ENCODE measurements at regions not wholly inside any gene's neighbourhood (a gene's known extent, or its start where the extent isn't known, plus 50 kb on each side); places are given as distances from the start of the nearest gene placed in this dataset.
A peak's percentile ranks its signal among the peaks of the same experiment; 100 is the strongest.
"Not testable (repeated sequence)": the region's sequence is repeated elsewhere in the genome, so short reads cannot be mapped to it uniquely, and the experiment has no call there.

GRCh38 chr7:136533732-136534131 is 334.7 kb upstream of the CHRM2 start:
- DNase-seq (ENCODE audit: low read depth) = no peak

DNA sequence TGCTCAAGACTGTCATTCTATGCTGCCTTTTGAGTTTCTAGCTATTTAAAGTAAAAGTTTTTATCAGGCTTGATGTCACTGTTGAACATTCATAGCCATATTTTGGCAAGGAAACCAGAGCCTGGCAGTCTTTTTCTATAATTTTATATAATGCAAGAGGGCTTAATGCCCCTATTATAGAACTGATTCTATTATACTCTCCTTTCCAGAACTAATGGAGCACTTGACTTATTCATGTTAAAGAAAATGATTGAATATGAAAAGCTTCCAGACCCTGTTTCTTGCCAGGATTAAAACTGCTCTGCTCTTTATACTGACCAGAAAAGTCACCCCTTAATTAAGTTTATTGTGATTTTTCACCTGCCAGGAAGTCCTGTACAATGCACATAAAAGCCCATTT is 337.6 kb upstream of the CHRM2 start:
- no peak for DNase-seq (ENCODE audit: low read depth)

GRCh38 chr7:136528329-136528728 is 340.1 kb upstream of the CHRM2 start:
- DNase-seq (ENCODE audit: low read depth) = peak; percentile 45

DNA sequence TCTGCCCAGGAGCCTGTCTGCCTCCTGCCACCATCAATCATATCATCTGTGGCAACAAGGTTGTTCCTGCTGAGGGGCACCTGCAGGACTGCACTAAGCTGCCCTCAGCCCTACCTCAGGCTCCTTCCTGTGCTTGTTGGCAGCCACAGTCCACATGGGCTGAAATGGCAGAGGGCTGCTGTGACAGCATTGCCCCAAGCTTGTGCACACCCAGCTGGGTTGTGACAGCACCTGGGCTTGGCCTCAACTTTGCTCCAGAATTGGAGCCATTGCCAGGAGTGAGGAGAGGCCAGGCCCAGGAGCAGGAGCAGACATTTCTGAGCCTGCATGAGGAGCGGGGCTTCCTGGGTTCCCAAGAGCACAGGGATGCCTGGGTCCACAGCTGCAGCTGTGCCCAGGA is 340.9 kb upstream of the CHRM2 start:
- DNase-seq (ENCODE audit: low read depth) = no peak

DNA sequence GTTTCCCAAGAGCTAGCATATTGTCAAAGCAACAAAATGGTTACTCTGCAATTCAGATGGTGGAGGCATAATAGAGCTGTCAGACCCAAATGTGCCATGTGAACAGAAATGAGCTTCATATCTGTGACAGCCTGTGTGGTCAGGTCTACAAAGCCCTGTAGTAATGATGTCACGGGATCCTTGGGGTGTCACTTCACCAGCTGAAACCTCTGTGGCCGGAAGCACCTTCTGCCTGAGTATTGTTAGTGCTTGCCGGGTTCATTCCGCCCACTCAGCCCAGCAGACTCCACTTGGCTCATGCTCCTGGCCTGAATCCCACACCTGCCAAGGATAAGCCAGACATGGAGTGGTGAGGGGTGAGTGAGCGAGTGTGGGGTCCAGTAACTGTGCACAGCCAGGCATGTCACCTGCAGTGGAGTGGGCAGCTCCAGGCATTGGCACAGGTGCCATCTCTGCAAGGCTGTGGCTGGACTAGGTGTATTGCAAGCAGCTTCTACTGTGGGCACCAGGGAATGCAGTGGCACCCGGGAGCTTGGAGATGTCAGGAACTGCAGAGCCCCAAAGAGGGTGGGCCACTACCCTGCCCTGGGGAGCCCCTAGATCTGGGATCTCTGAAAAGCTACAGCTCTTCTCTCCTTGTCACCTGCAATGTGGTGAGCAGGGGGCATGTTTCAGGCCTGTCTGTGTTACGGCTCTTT is 341.9 kb upstream of the CHRM2 start:
- no peak for DNase-seq (ENCODE audit: low read depth)

DNA sequence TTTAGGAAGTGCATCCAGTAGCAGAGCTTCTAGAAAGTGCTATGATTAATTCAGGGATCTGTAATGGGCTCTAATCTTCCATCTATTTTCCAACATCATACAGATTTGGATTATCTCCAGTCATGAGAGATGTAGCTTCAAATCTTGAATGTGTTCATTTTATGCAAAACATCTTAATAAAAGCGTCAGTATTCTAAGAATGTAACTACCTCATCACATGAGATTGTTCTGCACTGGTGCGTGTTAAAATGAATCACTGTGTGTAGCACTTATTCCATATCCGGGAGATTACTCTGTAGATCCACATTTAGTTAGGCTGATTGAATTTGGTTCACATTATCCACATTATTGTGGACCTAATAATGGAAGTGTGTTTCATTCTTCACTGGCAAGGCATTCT is 344.9 kb upstream of the CHRM2 start:
- peak; percentile 19 for DNase-seq (ENCODE audit: low read depth)

DNA sequence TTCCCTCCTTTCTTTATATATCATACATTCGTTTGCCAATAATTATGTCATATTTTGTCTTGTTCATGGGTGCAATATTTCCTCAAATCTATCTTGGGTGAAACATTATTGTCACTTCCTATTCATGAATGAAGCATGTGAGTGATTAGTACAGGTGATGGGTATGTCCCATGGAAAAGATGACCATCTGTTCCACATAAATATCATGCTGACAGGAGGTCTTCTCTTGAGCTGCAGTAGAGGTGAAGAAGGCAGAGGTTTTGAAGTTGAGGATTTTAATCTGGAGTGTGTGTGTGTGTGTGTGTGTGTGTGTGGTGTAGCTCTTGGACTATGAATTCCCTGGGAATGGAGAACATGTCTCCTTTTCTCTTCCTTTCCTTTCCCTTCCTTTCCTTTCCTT is 350.5 kb upstream of the CHRM2 start:
- no peak for DNase-seq (ENCODE audit: low read depth)

DNA sequence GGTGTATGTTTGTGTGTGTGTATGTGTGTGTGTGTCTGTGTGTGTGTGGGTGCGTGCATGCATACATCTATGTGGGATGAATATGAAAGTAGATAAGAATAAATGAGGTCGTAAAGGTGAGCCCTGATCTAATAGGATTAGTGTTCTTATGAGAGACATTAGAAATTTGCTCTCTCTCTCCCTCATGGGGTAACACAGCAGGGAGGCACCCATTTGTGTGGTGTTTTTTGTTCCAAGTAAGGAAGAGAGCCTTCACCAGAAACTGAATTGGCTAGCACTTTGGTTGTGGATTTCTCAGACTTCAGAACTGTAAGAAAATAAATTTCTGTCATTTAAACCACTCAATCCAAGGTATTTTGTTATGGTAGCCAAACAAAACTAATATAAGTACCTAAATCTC is 353.7 kb upstream of the CHRM2 start:
- DNase-seq (ENCODE audit: low read depth) = no peak

DNA sequence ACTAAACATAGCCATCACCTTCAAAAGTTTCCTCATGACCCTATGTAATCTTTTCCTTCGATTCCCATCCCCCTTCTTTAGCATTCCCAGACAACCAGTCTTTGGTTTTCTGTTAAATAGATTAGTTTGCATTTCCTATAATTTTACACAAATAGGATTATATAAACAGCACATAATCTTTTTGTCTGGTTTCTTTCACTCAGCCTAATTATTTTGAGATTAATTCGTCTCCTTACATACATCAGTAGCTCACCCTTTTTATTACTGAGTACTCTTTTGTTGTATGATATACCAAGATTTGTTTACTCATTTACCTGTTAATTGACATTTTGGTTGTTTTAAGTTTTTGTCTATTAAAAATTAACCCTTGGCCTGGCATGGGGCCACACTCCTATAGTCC is 354.7 kb upstream of the CHRM2 start:
- no peak for DNase-seq (ENCODE audit: low read depth)

GRCh38 chr7:136509466-136509865 is 359.0 kb upstream of the CHRM2 start:
- no peak for DNase-seq (ENCODE audit: low read depth)

DNA sequence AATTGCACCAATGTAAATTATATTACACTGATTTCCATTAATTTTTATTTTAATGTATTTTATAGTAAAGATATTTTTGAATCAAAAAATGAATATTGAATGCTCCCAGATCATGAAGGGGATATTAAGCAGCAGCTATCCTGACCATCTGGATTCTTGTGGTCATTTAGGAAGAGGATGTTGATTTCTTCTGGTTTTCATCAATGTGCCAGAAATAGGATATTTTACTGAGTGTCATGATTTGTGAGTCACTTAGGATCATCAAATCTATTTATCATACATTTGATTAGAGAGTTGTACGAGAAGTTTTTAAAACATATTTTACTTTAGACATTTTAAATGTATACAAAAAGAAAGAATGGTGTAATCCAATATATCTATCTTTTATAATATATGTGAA is 366.3 kb upstream of the CHRM2 start:
- DNase-seq (ENCODE audit: low read depth) = no peak

DNA sequence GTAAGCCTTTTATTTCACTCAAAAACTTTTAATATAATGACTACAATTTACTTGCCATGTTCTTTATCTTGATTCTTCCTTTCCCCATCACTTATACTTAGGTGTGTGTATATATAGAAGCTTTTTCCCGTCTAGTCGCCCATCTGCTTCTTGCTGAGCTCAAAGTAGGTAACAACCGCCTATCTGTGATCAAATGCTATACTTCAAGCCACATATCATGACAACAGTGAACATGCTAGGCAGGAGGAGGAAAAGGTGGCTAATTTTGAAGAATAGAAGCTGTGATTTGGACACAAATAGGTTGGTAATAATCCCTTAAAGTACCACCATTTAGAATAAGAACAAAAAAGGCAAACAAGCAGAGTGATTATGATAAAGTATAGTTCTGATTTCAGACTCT is 367.3 kb upstream of the CHRM2 start:
- no peak for DNase-seq (ENCODE audit: low read depth)

DNA sequence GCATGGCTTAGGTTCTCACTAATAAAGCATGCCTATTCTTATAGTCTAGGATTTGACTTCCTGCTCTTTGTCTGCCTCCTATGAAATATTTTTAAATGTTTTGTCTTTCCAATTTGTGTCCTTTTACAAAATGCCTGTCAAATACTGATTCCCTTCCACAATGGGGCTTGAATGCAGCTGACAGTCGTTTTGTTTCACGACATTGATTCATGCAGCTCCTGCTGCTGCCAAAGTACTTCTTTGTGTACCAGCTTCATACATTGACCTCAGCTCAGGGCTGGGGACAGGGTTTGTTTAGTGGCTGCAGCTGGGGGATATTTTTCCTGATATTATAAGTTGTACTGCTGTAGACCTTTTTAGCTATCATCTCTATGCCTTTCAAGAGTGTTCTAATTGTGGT is 371.9 kb upstream of the CHRM2 start:
- no peak for DNase-seq (ENCODE audit: low read depth)

DNA sequence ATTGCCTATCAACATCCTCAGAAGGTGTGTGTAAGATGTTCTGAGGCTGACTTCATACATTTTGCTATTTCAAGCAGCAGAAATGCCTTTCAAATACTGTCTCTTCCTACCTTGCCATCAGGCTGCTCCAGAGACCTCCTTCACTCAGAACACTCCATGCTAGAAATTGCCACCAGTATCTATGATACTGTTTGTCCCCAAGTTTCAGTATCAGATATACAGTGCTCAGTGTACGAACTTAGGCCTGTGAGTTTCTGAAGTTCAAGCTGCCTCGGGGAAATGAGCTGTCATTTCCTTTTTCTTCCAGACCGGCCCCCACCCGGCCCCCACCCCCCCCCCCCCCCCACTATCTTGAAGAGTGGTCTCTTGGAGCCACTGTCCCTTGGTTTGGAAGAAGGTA is 373.4 kb upstream of the CHRM2 start:
- DNase-seq (ENCODE audit: low read depth) = no peak

- DNase-seq (ENCODE audit: low read depth) = no peak
These were observed 376.1 kb upstream of the CHRM2 start for GRCh38 chr7:136492366-136492765.

DNA sequence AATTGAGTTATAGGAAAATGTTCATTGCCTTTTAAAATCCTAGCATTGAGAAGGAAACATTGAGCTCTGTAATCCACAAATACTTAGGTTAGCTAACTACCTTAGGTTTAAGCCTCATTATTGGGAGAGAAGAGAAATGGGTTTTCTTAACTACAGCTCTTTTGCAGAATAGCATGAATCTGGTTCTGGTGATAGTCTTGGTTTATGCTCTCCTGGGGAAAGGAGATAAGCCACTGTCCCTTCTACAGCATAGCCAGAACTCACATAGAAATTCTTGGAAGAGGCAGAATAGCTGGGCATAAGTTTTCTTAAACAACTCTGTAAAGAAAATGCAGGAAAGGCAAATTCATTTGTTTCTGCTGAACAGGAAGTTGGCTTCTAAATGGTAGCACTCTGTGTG is 378.6 kb upstream of the CHRM2 start:
- no peak for DNase-seq (ENCODE audit: low read depth)

GRCh38 chr7:136480901-136481300 is 387.6 kb upstream of the CHRM2 start:
- DNase-seq (ENCODE audit: low read depth) = no peak

- no peak for DNase-seq (ENCODE audit: low read depth)
These were observed 388.5 kb upstream of the CHRM2 start for GRCh38 chr7:136479922-136480321.

- no peak for DNase-seq (ENCODE audit: low read depth)
These were observed 398.3 kb upstream of the CHRM2 start for GRCh38 chr7:136470179-136470578.

DNA sequence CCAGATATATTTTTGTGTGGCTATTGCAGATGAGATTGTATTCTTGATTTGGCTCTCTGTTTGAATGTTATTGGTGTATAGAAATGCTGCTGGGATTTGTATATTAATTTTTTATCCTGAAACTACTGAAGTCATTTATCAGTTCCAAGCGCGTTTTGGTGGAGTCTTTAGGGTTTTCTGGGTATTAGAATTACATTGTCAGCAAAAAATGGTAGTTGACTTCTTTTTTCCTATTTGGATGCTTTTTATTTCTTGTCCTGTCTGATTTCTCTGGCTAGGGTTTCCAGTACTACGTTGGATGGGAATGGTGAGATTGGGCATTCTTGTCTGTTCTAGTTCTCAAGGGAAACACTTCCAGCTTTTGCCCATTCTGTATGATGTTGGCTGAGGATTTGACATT is 415.5 kb upstream of the CHRM2 start:
- no peak for DNase-seq (ENCODE audit: low read depth)

GRCh38 chr7:136446751-136447150 is 421.7 kb upstream of the CHRM2 start:
- no peak for DNase-seq (ENCODE audit: low read depth)

GRCh38 chr7:136441835-136442234 is 426.6 kb upstream of the CHRM2 start:
- DNase-seq (ENCODE audit: low read depth) = no peak

DNA sequence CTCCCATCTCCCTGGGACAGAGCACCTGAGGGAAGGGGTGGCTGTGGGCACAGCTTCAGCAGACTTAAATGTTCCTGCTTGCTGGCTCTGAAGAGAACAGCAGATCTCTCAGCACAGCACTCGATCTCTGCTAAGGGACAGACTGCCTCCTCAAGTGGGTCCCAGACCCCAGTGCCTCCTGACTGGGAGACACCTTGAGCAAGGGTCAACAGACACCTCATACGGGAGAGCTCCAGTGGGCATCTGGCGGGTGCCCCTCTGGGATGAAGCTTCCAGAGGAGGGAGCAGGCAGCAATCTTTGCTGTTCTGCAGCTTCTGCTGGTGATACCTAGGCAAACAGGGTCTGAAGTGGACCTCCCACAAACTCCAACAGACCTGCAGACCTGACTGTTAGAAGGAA is 436.7 kb upstream of the CHRM2 start:
- DNase-seq (ENCODE audit: low read depth) = not testable (repeated sequence)

GRCh38 chr7:136424058-136424457 is 444.4 kb upstream of the CHRM2 start:
- no peak for DNase-seq (ENCODE audit: low read depth)

GRCh38 chr7:136419740-136420139 is 442.6 kb upstream of the MTPN start:
- DNase-seq (ENCODE audit: low read depth) = not testable (repeated sequence)
